HK-2 (cell line): ENCODE measurements at regions not wholly inside any gene's neighbourhood (a gene's known extent, or its start where the extent isn't known, plus 50 kb on each side); places are given as distances from the start of the nearest gene placed in this dataset.
"Not testable (repeated sequence)": the region's sequence is repeated elsewhere in the genome, so short reads cannot be mapped to it uniquely, and the experiment has no call there.

ENCODE experiments used
- DNase-seq: peaks from one replicate; pipeline ENCODE4 v3.0.0-alpha.2; 2018; ENCODE audit not compliant: unreplicated experiment

GRCh38 chr9:73344060-73344459, 192.4 kb downstream of the ANXA1 start:
- DNase-seq = no peak

DNA sequence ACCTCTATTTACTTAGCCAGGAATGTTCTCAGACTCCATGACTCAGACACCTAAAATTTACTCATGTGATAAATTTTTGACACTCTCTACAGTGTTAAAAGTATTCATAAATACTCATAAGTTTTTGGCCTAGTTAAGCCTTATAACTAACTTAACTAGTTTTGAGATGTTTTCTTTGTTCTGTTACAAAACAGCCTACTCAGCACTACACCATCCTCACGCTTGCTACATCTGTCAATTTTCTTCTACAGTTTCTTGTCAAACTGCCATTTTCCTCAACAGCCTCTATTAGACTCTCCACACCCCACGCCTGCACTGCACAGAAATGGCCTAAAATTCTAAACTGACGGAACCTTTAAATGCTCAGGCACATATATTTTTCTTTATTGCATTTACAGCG, 195.5 kb downstream of the ANXA1 start:
- no peak for DNase-seq

GRCh38 chr9:73347720-73348119, 196.1 kb downstream of the ANXA1 start:
- no peak for DNase-seq

DNA sequence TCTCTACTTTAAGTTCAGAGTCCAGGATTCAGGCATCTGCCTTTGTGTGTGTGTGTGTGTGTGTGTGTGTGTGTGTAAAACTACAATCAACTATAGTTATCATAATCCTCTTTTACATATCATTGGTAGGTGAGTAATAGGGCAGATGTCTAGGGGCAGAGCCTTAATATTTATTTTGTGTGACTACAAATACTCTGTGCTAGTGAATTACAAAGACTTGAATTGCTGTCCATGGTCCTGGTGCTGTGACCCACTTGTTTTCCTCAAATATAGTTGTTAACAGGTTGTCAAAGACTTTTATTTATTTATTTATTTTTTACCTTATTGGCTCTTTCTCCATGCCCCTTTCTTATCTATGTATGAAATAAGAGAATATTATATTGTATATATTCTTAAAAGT, 196.8 kb downstream of the ANXA1 start:
- no peak for DNase-seq

DNA sequence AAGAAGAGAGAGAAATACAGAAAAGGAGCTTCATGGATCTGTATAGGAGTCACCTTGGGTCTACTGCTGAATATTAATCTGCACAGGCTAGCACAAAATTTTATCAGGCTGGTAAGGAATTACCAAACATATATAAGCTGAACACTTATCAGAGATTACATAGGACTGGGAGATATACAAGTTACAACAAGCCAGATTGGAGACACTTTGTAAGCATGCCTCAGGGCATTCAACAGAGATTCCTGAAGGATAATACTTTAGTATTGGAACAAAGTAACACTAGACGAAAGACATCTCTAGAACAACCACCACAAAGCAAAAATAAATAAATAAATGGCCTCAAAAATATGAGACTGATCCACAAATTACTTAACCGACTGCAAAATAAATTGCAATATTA, 197.8 kb downstream of the ANXA1 start:
- no peak for DNase-seq

DNA sequence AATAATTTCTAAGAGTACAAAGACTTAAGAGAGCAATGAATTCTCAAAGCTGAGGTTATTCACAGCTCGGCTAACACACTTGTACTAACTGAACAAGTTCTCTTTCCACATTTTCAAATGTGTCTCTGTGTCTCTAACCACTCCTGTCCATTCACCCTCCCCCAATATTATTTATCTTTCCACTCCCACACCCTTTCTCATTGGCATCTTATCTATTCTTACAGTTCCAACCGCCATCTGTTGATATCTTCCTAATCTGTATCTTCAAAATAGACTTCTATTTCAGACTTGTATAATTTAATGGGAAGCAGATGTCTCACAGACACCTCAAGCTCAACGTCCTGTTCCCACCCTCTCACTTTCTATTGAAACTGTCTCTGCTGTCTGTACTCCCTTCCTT, 205.9 kb downstream of the ANXA1 start:
- DNase-seq = no peak

DNA sequence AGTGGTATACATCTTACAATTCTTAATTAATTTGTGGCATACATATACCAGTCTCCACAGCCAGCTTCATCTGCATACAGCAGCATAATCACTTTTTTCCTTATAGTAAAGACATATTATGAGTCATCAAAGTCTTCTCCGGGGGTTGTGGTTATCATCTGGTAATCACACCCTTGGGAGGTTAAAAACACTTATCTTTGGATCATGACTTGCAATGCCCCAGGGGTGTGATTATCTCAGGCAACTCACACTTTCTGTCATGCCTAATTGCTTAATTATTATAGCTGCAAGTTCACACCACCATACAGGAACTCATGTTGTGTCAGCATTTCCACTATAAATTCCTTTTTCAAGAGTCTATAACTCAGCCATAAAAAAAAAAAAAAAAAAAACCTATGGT, 218.4 kb downstream of the ANXA1 start:
- no peak for DNase-seq

GRCh38 chr9:73371801-73372200, 220.1 kb downstream of the ANXA1 start:
- DNase-seq = no peak

DNA sequence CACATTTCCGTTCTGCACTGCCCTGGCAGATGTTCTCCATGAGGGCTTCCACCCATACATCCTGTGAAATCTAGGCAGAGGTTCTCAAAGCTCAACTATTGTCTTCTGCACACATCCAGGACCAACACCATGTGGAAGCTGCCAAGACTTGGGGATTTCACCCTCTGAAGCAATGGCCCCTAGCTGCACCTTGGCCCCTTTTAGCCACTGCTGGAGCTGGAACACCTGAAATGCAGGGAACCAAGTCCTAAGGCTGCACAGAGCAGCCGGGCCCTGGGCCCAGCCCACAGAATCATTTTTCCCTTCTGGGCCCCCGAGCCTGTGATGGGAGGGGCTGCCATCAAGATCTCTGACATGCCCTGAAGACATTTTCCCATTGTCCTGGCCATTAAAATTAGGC, 228.7 kb downstream of the ANXA1 start:
- DNase-seq = no peak

GRCh38 chr9:73402081-73403028, 250.7 kb downstream of the ANXA1 start:
- DNase-seq = no peak

DNA sequence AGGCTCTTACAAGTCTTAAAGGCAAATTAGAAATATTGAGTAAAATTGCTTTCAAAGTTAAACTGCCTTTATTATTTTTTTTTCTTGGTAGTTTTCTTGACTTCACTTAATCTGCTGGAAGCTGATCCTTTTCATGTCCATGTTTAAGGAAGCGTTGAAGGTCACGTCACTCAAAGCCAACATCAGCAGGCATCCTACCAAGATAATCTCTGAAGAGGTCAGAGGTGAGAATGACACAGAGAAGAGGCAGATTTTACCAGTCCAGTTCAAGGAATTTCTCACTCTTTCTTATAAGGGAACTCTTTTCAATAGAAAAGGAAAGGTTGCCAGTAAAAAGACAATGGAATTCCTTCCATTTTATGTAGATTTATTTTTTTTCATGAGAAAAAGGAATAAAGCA, 259.8 kb downstream of the ANXA1 start:
- no peak for DNase-seq

DNA sequence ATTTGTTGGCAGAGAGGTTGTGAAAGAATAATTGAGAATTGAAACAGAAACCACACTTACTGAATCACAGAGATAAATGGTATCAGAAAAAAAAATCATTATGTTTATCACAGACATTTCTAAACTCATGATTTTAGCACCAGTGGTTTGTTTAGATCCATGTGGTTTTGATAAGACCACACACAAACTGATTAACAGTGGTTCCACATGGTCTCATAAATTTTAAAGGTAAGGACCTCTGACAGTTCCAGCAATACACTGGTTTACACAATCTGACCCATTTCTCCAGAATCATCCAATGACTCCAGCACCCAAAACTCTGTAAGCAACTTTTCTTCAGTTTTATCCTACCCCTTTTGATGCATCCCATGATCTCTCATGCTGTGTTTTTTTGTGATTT, 261.2 kb downstream of the ANXA1 start:
- no peak for DNase-seq

DNA sequence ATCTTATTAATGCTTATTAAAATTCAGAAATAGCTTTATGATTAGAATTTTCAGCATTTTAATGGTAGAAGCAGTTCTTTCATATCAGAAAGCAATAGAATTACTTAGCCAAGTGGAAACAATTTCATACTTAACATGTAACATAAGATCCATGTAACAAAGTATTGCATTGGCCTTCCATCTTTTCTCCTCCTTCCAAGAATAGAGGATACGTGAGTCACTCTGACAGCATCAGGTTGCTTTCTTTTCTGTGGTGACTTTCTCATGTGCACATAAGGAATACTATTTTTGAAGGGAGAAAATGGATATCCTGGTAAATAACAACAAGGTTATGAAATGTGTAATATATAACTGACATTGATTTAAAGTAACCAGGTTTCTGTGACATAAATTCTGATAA, 272.2 kb downstream of the ANXA1 start:
- DNase-seq = no peak

DNA sequence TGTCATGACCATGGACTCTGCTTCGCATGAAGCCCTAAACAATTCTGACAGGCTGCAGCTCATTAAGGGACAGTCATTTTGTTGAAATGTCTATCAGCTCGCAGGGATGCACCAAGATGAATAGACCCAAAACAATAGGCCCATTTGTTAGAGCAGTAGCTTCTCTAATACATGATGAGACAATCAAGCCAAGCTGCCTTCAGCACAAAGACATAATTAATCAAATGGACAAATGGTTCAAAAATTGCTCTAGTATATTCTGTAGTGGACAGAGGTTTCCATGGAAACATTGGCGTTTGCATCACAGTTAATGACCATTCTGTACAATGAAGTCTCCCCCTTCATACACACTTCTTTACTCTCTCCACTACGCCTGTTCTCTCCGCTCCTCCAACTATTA, 274.6 kb downstream of the ANXA1 start:
- no peak for DNase-seq

- DNase-seq = no peak
Measured at GRCh38 chr9:73434826-73435225, 283.2 kb downstream of the ANXA1 start.

DNA sequence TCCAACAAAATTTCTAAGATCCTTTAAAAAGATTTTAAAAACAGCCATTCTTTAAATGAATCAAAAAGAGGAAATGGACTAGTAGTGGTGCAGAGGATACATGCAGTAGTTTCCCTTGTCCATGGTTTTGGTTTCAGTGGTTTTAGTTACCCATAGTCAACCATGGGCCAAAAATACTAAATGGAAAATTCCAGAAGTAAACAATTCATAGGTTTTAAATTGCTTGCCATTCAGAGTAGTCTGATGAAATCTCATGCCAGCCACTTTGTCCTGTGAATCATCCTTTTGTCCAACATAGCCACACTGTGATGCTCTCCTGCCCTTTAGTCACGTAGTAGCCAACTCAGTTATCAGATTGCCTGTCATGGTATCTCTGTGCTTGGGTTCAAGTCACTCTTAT, 286.1 kb downstream of the ANXA1 start:
- DNase-seq = no peak

DNA sequence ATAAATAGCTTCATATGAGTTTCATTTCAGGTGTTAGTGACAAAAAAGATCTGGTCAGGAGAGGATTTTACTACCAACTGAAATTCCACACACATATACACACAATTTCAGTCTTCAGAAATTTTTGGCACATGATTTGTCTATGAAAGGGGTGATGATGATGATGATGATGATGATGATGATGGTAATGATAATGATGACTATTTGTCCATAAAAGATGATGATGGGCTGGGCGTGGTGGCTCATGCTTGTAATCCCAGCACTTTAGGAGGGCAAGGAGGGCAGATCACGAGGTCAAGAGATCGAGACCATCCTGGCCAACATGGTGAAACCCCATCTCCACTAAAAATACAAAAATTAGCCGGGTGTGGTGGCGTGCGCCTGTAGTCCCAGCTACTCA, 288.2 kb downstream of the ANXA1 start:
- DNase-seq = not testable (repeated sequence)

- no peak for DNase-seq
Measured at GRCh38 chr9:73441223-73441622, 289.6 kb downstream of the ANXA1 start.

- DNase-seq = no peak
Measured at GRCh38 chr9:73441890-73442818, 290.5 kb downstream of the ANXA1 start.

DNA sequence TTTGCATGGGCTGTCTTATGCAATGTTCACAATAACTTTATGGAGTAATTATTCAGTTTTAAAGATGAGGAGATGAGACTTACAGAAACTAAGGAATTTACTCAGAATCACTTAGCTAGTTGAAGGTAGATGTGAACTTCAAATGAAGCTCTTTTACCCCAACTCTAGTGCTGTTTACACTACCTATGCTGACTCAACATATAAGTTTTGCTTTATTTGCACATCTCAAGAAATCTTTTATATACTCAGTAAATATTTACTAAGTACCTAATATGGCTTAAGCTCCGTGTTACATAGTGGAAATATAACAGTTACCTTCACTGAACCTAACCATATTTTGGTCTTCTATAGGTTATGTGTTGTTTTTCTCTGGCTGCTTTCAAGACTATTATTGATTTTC, 293.2 kb downstream of the ANXA1 start:
- no peak for DNase-seq

GRCh38 chr9:73445384-73445783, 293.7 kb downstream of the ANXA1 start:
- DNase-seq = not testable (repeated sequence)

DNA sequence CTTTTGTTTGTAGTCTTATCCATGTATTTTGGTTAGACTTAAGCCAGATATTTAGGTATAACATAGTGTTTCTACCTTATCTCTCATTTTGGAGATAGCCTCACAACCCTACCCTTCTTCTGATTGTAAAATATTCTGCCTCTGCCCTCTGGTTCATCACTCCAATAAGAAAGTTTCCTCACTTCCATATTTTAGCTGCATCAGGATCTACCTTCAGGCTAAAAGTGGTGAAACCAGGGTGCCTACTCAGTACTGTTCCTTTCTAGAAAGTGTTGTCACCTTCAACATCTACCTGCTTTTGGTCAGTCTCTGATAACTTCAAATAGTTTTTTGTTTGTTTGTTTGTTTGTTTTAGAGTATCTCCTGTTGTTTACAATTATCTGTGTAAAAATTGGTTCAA, 294.6 kb downstream of the ANXA1 start:
- DNase-seq = no peak

GRCh38 chr9:73451003-73451402, 299.3 kb downstream of the ANXA1 start:
- no peak for DNase-seq
